ENCODE measurements at regions not wholly inside any gene's neighbourhood (a gene's known extent, or its start where the extent isn't known, plus 50 kb on each side); places are given as distances from the start of the nearest gene placed in this dataset.
"Not testable (repeated sequence)": the region's sequence is repeated elsewhere in the genome, so short reads cannot be mapped to it uniquely, and the experiment has no call there.

- H2BK15ac ChIP-seq (replicated peaks; ENCODE audit: low read depth) = no peak overlapping the region
- no peak overlapping the region for H3K4me3 ChIP-seq (ENCODE audit: low read length)
- no peak overlapping the region for H4K5ac ChIP-seq (ENCODE audit: low read length)
- no peak overlapping the region for H3K23ac ChIP-seq (ENCODE audit: low read length)
- H2AK5ac ChIP-seq (ENCODE audit: low read length) = no peak overlapping the region
- H3K4ac ChIP-seq (ENCODE audit: low read depth, low read length) = no peak overlapping the region
- H4K8ac ChIP-seq (ENCODE audit: low read depth, low read length) = no peak overlapping the region
- H3K27ac ChIP-seq (ENCODE audit: low read depth, low read length) = no peak overlapping the region
- no peaks in the 10 kb centered on the region for H3K79me2 ChIP-seq (ENCODE audit: control insufficient read depth, insufficient read depth, low read length)
- H3K4me2 ChIP-seq (ENCODE audit: low read length) = no peak overlapping the region
- no CpG with 5 or more reads among the region's 4 CpGs for WGBS (ENCODE audit: extremely low coverage, insufficient coverage, low lambda C conversion rate)
- no peak overlapping the region for H3K18ac ChIP-seq (ENCODE audit: low read length)
- H3K79me1 ChIP-seq (ENCODE audit: low read length) = no peaks in the 10 kb centered on the region
- H3K27me3 ChIP-seq (ENCODE audit: insufficient read depth, low read length, poor library complexity) = no peaks in the 10 kb centered on the region
- H3K4me1 ChIP-seq (ENCODE audit: control insufficient read depth, low read depth, low read length) = no peaks in the 10 kb centered on the region
- DNase-seq = peak; percentile 90
- no peak overlapping the region for H3K56ac ChIP-seq (ENCODE audit: low read length)
- H2BK5ac ChIP-seq (ENCODE audit: low read length) = no peak overlapping the region
- H3K9ac ChIP-seq (ENCODE audit: low read length) = no peak overlapping the region
- no peak overlapping the region for H2BK120ac ChIP-seq (ENCODE audit: low read depth, low read length)
- no peaks in the 10 kb centered on the region for H3K36me3 ChIP-seq (ENCODE audit: control insufficient read depth, insufficient read depth, low read length)
These were observed 107.8 kb downstream of the ZIC4 start for GRCh38 chr3:147298511-147298982.

GRCh38 chr3:147297761-147298350 lies 108.5 kb downstream of the ZIC4 start:
- no peak overlapping the region for H3K4ac ChIP-seq (ENCODE audit: low read depth, low read length)
- H3K79me2 ChIP-seq (ENCODE audit: control insufficient read depth, insufficient read depth, low read length) = no peaks in the 10 kb centered on the region
- H4K5ac ChIP-seq (ENCODE audit: low read length) = no peak overlapping the region
- H2BK120ac ChIP-seq (ENCODE audit: low read depth, low read length) = no peak overlapping the region
- no peaks in the 10 kb centered on the region for H3K79me1 ChIP-seq (ENCODE audit: low read length)
- peak; percentile 27 for DNase-seq
- no peak overlapping the region for H3K23ac ChIP-seq (ENCODE audit: low read length)
- no peak overlapping the region for H3K4me2 ChIP-seq (ENCODE audit: low read length)
- no peak overlapping the region for H3K56ac ChIP-seq (ENCODE audit: low read length)
- H3K36me3 ChIP-seq (ENCODE audit: control insufficient read depth, insufficient read depth, low read length) = no peaks in the 10 kb centered on the region
- H3K9ac ChIP-seq (ENCODE audit: low read length) = no peak overlapping the region
- H3K4me1 ChIP-seq (ENCODE audit: control insufficient read depth, low read depth, low read length) = no peaks in the 10 kb centered on the region
- no peak overlapping the region for H3K4me3 ChIP-seq (ENCODE audit: low read length)
- no peak overlapping the region for H3K27ac ChIP-seq (ENCODE audit: low read depth, low read length)
- no peak overlapping the region for H2BK5ac ChIP-seq (ENCODE audit: low read length)
- H3K27me3 ChIP-seq (ENCODE audit: insufficient read depth, low read length, poor library complexity) = no peaks in the 10 kb centered on the region
- no peak overlapping the region for H3K18ac ChIP-seq (ENCODE audit: low read length)
- H4K8ac ChIP-seq (ENCODE audit: low read depth, low read length) = no peak overlapping the region
- H2AK5ac ChIP-seq (ENCODE audit: low read length) = no peak overlapping the region
- no peak overlapping the region for H2BK15ac ChIP-seq (replicated peaks; ENCODE audit: low read depth)
- WGBS (ENCODE audit: extremely low coverage, insufficient coverage, low lambda C conversion rate) = no CpG with 5 or more reads among the region's 6 CpGs

- not testable (repeated sequence) for H3K18ac ChIP-seq (ENCODE audit: low read length); H3K79me1 ChIP-seq (ENCODE audit: low read length); H3K27me3 ChIP-seq (ENCODE audit: insufficient read depth, low read length, poor library complexity); H3K4me1 ChIP-seq (ENCODE audit: control insufficient read depth, low read depth, low read length); H3K36me3 ChIP-seq (ENCODE audit: control insufficient read depth, insufficient read depth, low read length); H2BK5ac ChIP-seq (ENCODE audit: low read length); H4K8ac ChIP-seq (ENCODE audit: low read depth, low read length); H3K4me3 ChIP-seq (ENCODE audit: low read length); H3K56ac ChIP-seq (ENCODE audit: low read length); H2AK5ac ChIP-seq (ENCODE audit: low read length); H2BK15ac ChIP-seq (replicated peaks; ENCODE audit: low read depth); H3K27ac ChIP-seq (ENCODE audit: low read depth, low read length); H4K5ac ChIP-seq (ENCODE audit: low read length); DNase-seq; H3K4me2 ChIP-seq (ENCODE audit: low read length); H3K4ac ChIP-seq (ENCODE audit: low read depth, low read length); H2BK120ac ChIP-seq (ENCODE audit: low read depth, low read length); H3K79me2 ChIP-seq (ENCODE audit: control insufficient read depth, insufficient read depth, low read length); H3K9ac ChIP-seq (ENCODE audit: low read length); H3K23ac ChIP-seq (ENCODE audit: low read length)
- no CpG with 5 or more reads among the region's 4 CpGs for WGBS (ENCODE audit: extremely low coverage, insufficient coverage, low lambda C conversion rate)
These were observed 119.0 kb downstream of the ZIC4 start for GRCh38 chr3:147287370-147287769.

- no peak overlapping the region for H3K18ac ChIP-seq (ENCODE audit: low read length)
- no peak overlapping the region for H3K4ac ChIP-seq (ENCODE audit: low read depth, low read length)
- H2AK5ac ChIP-seq (ENCODE audit: low read length) = no peak overlapping the region
- H2BK15ac ChIP-seq (replicated peaks; ENCODE audit: low read depth) = no peak overlapping the region
- peak; percentile 2 for DNase-seq
- no peak overlapping the region for H4K8ac ChIP-seq (ENCODE audit: low read depth, low read length)
- H3K56ac ChIP-seq (ENCODE audit: low read length) = no peak overlapping the region
- no peak overlapping the region for H3K4me3 ChIP-seq (ENCODE audit: low read length)
- H3K27ac ChIP-seq (ENCODE audit: low read depth, low read length) = no peak overlapping the region
- H3K27me3 ChIP-seq (ENCODE audit: insufficient read depth, low read length, poor library complexity) = no peaks in the 10 kb centered on the region
- no peaks in the 10 kb centered on the region for H3K79me1 ChIP-seq (ENCODE audit: low read length)
- no peak overlapping the region for H3K23ac ChIP-seq (ENCODE audit: low read length)
- no peak overlapping the region for H4K5ac ChIP-seq (ENCODE audit: low read length)
- WGBS (ENCODE audit: extremely low coverage, insufficient coverage, low lambda C conversion rate) = no CpG with 5 or more reads among the region's 4 CpGs
- no peaks in the 10 kb centered on the region for H3K36me3 ChIP-seq (ENCODE audit: control insufficient read depth, insufficient read depth, low read length)
- no peak overlapping the region for H2BK120ac ChIP-seq (ENCODE audit: low read depth, low read length)
- H3K4me1 ChIP-seq (ENCODE audit: control insufficient read depth, low read depth, low read length) = no peaks in the 10 kb centered on the region
- no peak overlapping the region for H3K4me2 ChIP-seq (ENCODE audit: low read length)
- H2BK5ac ChIP-seq (ENCODE audit: low read length) = no peak overlapping the region
- H3K9ac ChIP-seq (ENCODE audit: low read length) = no peak overlapping the region
- H3K79me2 ChIP-seq (ENCODE audit: control insufficient read depth, insufficient read depth, low read length) = no peaks in the 10 kb centered on the region
These were observed 136.4 kb downstream of the ZIC4 start for GRCh38 chr3:147269907-147270306.

GRCh38 chr3:147267434-147267833 lies 138.9 kb downstream of the ZIC4 start:
- Histone ChIP-seq H3K79me1 (ENCODE audit: low read length) (no peaks in the 10 kb centered on the region), H4K8ac (ENCODE audit: low read depth, low read length) (no peak overlapping the region), H2AK5ac (ENCODE audit: low read length) (no peak overlapping the region), H3K4me3 (ENCODE audit: low read length) (no peak overlapping the region), H3K4me2 (ENCODE audit: low read length) (no peak overlapping the region), H2BK120ac (ENCODE audit: low read depth, low read length) (no peak overlapping the region), H3K56ac (ENCODE audit: low read length) (no peak overlapping the region), H2BK5ac (ENCODE audit: low read length) (no peak overlapping the region), H3K9ac (ENCODE audit: low read length) (no peak overlapping the region), H3K79me2 (ENCODE audit: control insufficient read depth, insufficient read depth, low read length) (no peaks in the 10 kb centered on the region), H3K27me3 (ENCODE audit: insufficient read depth, low read length, poor library complexity) (no peaks in the 10 kb centered on the region), H3K36me3 (ENCODE audit: control insufficient read depth, insufficient read depth, low read length) (no peaks in the 10 kb centered on the region), H3K4me1 (ENCODE audit: control insufficient read depth, low read depth, low read length) (no peaks in the 10 kb centered on the region), H2BK15ac (replicated peaks; ENCODE audit: low read depth) (no peak overlapping the region), H3K27ac (ENCODE audit: low read depth, low read length) (no peak overlapping the region), H3K23ac (ENCODE audit: low read length) (no peak overlapping the region), H3K4ac (ENCODE audit: low read depth, low read length) (no peak overlapping the region), H4K5ac (ENCODE audit: low read length) (no peak overlapping the region), H3K18ac (ENCODE audit: low read length) (no peak overlapping the region)
- WGBS (ENCODE audit: extremely low coverage, insufficient coverage, low lambda C conversion rate) = no CpG with 5 or more reads among the region's 3 CpGs
- no peak for DNase-seq

GRCh38 chr3:147257944-147258343 lies 148.4 kb downstream of the ZIC4 start:
- Histone ChIP-seq H2BK15ac (replicated peaks; ENCODE audit: low read depth) (no peak overlapping the region), H4K5ac (ENCODE audit: low read length) (no peak overlapping the region), H3K27ac (ENCODE audit: low read depth, low read length) (no peak overlapping the region), H3K36me3 (ENCODE audit: control insufficient read depth, insufficient read depth, low read length) (no peaks in the 10 kb centered on the region), H3K4me2 (ENCODE audit: low read length) (no peak overlapping the region), H3K56ac (ENCODE audit: low read length) (no peak overlapping the region), H3K4me1 (ENCODE audit: control insufficient read depth, low read depth, low read length) (no peaks in the 10 kb centered on the region), H3K79me1 (ENCODE audit: low read length) (no peaks in the 10 kb centered on the region), H4K8ac (ENCODE audit: low read depth, low read length) (no peak overlapping the region), H2BK5ac (ENCODE audit: low read length) (no peak overlapping the region), H3K27me3 (ENCODE audit: insufficient read depth, low read length, poor library complexity) (no peaks in the 10 kb centered on the region), H3K79me2 (ENCODE audit: control insufficient read depth, insufficient read depth, low read length) (no peaks in the 10 kb centered on the region), H3K18ac (ENCODE audit: low read length) (no peak overlapping the region), H3K23ac (ENCODE audit: low read length) (no peak overlapping the region), H3K4ac (ENCODE audit: low read depth, low read length) (no peak overlapping the region), H3K9ac (ENCODE audit: low read length) (no peak overlapping the region), H3K4me3 (ENCODE audit: low read length) (no peak overlapping the region), H2BK120ac (ENCODE audit: low read depth, low read length) (no peak overlapping the region), H2AK5ac (ENCODE audit: low read length) (no peak overlapping the region)
- no peak for DNase-seq
- WGBS (ENCODE audit: extremely low coverage, insufficient coverage, low lambda C conversion rate) = no CpG with 5 or more reads among the region's 2 CpGs

All from mesendoderm (in vitro differentiated cells).